ENCODE measurements at regions not wholly inside any gene's neighbourhood (a gene's known extent, or its start where the extent isn't known, plus 50 kb on each side); places are given as distances from the start of the nearest gene placed in this dataset.

- TF ChIP-seq POLR2A (IDR thresholded peaks at IDR 0.05), result no peak
- no peak for TF ChIP-seq CTCF (IDR thresholded peaks at IDR 0.05 in 4 of 5, conservative IDR thresholded peaks at IDR 0.05 in 1 of 5)
Measured at GRCh38 chr7:56447864-56448693, 331.9 kb upstream of the NUPR2 start.
